OCI-LY7 (cell line): ENCODE measurements at regions not wholly inside any gene's neighbourhood (a gene's known extent, or its start where the extent isn't known, plus 50 kb on each side); places are given as distances from the start of the nearest gene placed in this dataset.

ENCODE experiments used
- BruUV-seq: library from RNA; stranded (reverse); fragments of 400-500 nt; replicated peaks from 2 replicates; lab custom pipeline; 2021; lab: Mats Ljungman, UMichigan
- CTCF ChIA-PET: fragments of 300-600 bp; sonication (Branson Sonifier 250); formaldehyde crosslinking; loops from one replicate; lab custom pipeline; 2022; ENCODE audit warnings: antibody characterized with exemption; ENCODE audit not compliant: unreplicated experiment; lab: Charles Lee
- POLR2A ChIA-PET: fragments of 300-600 bp; sonication (Branson Sonifier 250); formaldehyde crosslinking; loops from one replicate; lab custom pipeline; 2022; ENCODE audit warnings: antibody characterized with exemption; lab: Charles Lee
- DNase-seq: peaks from one replicate; pipeline ENCODE4 v3.0.0-alpha.2; 2015; ENCODE audit warnings: low spot score
- H2AFZ ChIP-seq: fragments of 200-600 bp; sonication (generic), shearing (Covaris generic); 2 replicates; pipeline ENCODE4 v1.6.1; 2014; ENCODE audit warnings: mild to moderate bottlenecking, antibody characterized with exemption, low read length, moderate library complexity
- H3K27ac ChIP-seq: fragments of 200-600 bp; sonication (generic); 2 replicates; pipeline ENCODE4 v1.5.1; 2014; ENCODE audit warnings: mixed run types, low read depth, mild to moderate bottlenecking, moderate library complexity, low read length, inconsistent platforms; ENCODE audit not compliant: poor library complexity, severe bottlenecking
- H3K36me3 ChIP-seq: fragments of 200-600 bp; sonication (generic); 2 replicates; pipeline ENCODE4 v1.6.1; 2014; ENCODE audit warnings: mild to moderate bottlenecking, antibody characterized with exemption, low read length, moderate library complexity, mixed read lengths; ENCODE audit not compliant: insufficient read depth
- H3K4me1 ChIP-seq: fragments of 200-600 bp; sonication (generic); 2 replicates; pipeline ENCODE4 v1.5.1; 2014; ENCODE audit warnings: mild to moderate bottlenecking, low read length; ENCODE audit not compliant: insufficient read depth, poor library complexity, severe bottlenecking
- H3K4me2 ChIP-seq: fragments of 200-600 bp; sonication (generic); 2 replicates; pipeline ENCODE4 v1.6.1; 2014; ENCODE audit warnings: mild to moderate bottlenecking, low read length
- H3K4me3 ChIP-seq: fragments of 200-600 bp; sonication (generic); 2 replicates; pipeline ENCODE4 v1.5.1; 2014; ENCODE audit warnings: mild to moderate bottlenecking, low read depth, low read length; ENCODE audit not compliant: poor library complexity, severe bottlenecking
- H3K79me2 ChIP-seq: fragments of 200-600 bp; sonication (generic); 2 replicates; pipeline ENCODE4 v1.6.1; 2016; ENCODE audit warnings: low read depth, mild to moderate bottlenecking, low read length, moderate library complexity, mixed read lengths; ENCODE audit not compliant: insufficient read depth
- H3K9me2 ChIP-seq: fragments of 200-600 bp; sonication (generic); 2 replicates; pipeline ENCODE4 v1.6.1; 2016; ENCODE audit warnings: mild to moderate bottlenecking, low read length, mixed read lengths; ENCODE audit not compliant: insufficient read depth
- H3K9me3 ChIP-seq: fragments of 200-600 bp; sonication (generic); 2 replicates; pipeline ENCODE4 v1.6.1; 2014; ENCODE audit warnings: mild to moderate bottlenecking, mixed run types, low read length, mixed read lengths
- H4K20me1 ChIP-seq: fragments of 200-600 bp; sonication (generic); 2 replicates; pipeline ENCODE4 v1.6.1; 2014; ENCODE audit warnings: mild to moderate bottlenecking, antibody characterized with exemption, low read length, moderate library complexity, mixed read lengths; ENCODE audit not compliant: insufficient read depth
- CTCF ChIP-seq: fragments of 200-600 bp; sonication (generic); conservative IDR thresholded peaks from 2 replicates; pipeline ENCODE4 v1.5.1; 2014; ENCODE audit warnings: mild to moderate bottlenecking, antibody characterized with exemption, low read length, moderate library complexity, mixed read lengths
- EZH2phosphoT487 ChIP-seq: fragments of 200-600 bp; sonication (generic); IDR thresholded peaks from 2 replicates; pipeline ENCODE4 v1.6.1; 2018; ENCODE audit warnings: low read depth, borderline replicate concordance, mild to moderate bottlenecking, mixed run types, antibody characterized with exemption, low read length, moderate library complexity, mixed read lengths
- intact Hi-C: fragments of 100-400 bp; cut with micrococcal nuclease; formaldehyde crosslinking; loops from one replicate; pipeline ENCODE4 v1.10.0; 2022; ENCODE audit not compliant: unreplicated experiment

DNA sequence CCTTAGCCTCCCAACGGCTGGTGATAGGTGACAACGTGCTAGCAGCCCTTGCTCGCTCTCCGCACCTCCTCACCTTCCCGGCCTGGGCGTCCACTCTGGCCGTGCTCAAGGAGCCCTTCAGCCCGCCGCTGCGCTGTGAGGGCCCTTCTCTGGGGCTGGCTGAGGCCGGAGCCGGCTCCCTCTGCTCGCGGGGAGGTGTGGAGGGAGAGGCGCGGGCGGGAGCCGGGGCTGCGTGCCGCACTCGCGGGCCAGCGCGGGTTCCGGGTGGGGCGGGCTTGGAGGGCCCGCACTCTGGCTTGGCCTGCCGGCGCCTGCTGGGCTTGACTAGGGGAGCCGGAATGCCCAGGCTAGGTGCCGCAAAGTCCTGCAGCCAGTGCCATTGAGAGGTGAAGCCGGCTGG, 131.1 kb downstream of the CCER1 start:
- intact Hi-C loops = no loop called here
- no peaks in the 10 kb centered on the region for H3K79me2 ChIP-seq
- H3K4me1 ChIP-seq = no peaks in the 10 kb centered on the region

GRCh38 chr12:90819709-90820108, 135.3 kb downstream of the CCER1 start:
- H3K79me2 ChIP-seq = no peaks in the 10 kb centered on the region
- TF ChIP-seq EZH2phosphoT487 (no peak), CTCF (no peak)
- no peaks in the 10 kb centered on the region for H3K36me3 ChIP-seq
- H4K20me1 ChIP-seq = no peaks in the 10 kb centered on the region
- H2AFZ ChIP-seq = no peak overlapping the region
- ChIA-PET CTCF (no interaction called here), POLR2A (interaction anchor here (0.6 kb wide), 1 partner anchor 1996 kb away, joined by 3 read pairs; no protein-coding TSS in a partner anchor)
- intact Hi-C loops = no loop called here
- H3K4me1 ChIP-seq = no peaks in the 10 kb centered on the region
- H3K27ac ChIP-seq = no peak overlapping the region
- H3K4me3 ChIP-seq = no peak overlapping the region
- no peak for DNase-seq
- no peaks in the 10 kb centered on the region for H3K9me2 ChIP-seq
- no TSS peak for BruUV-seq
- H3K4me2 ChIP-seq = no peak overlapping the region
- H3K9me3 ChIP-seq = no peaks in the 10 kb centered on the region

More for the DNA sequence above, 131.1 kb downstream of the CCER1 start:
- Histone ChIP-seq H3K9me3 (no peaks in the 10 kb centered on the region), H3K4me2 (no peak overlapping the region), H3K4me3 (no peak overlapping the region), H2AFZ (no peak overlapping the region), H3K9me2 (no peaks in the 10 kb centered on the region), H3K27ac (no peak overlapping the region), H4K20me1 (no peaks in the 10 kb centered on the region), H3K36me3 (no peaks in the 10 kb centered on the region)
- CTCF ChIA-PET = no interaction called here
- DNase-seq = no peak
- POLR2A ChIA-PET = no interaction called here
- no TSS peak for BruUV-seq
- no peak for TF ChIP-seq EZH2phosphoT487
- no peak for TF ChIP-seq CTCF

GRCh38 chr12:90816353-90817089, 138.5 kb downstream of the CCER1 start:
- Histone ChIP-seq H3K36me3 (no peaks in the 10 kb centered on the region), H3K79me2 (no peaks in the 10 kb centered on the region), H3K4me2 (no peak overlapping the region), H3K9me2 (no peaks in the 10 kb centered on the region), H2AFZ (no peak overlapping the region), H3K9me3 (no peaks in the 10 kb centered on the region), H3K4me3 (no peak overlapping the region), H4K20me1 (no peaks in the 10 kb centered on the region), H3K4me1 (no peaks in the 10 kb centered on the region), H3K27ac (no peak overlapping the region)
- no TSS peak for BruUV-seq
- intact Hi-C loops = no loop called here
- ChIA-PET CTCF (no interaction called here), POLR2A (no interaction called here)
- TF ChIP-seq CTCF (no peak), EZH2phosphoT487 (no peak)
- DNase-seq = no peak
